Neural progenitor cell (in vitro differentiated cells): ENCODE measurements at regions not wholly inside any gene's neighbourhood (a gene's known extent, or its start where the extent isn't known, plus 50 kb on each side); places are given as distances from the start of the nearest gene placed in this dataset.

Experiments used
- DNase-seq: peaks from one replicate; pipeline ENCODE4 v3.0.0-alpha.2; 2016; ENCODE audit warnings: low spot score
- H2AFZ ChIP-seq: fragments of 200-600 bp; sonication (generic); replicated peaks from 2 replicates; pipeline ENCODE4 v1.6.1; 2016; ENCODE audit warnings: antibody characterized with exemption
- H3F3A ChIP-seq: fragments of 200-600 bp; sonication (generic); 2 replicates; pipeline ENCODE4 v1.6.1; 2016; ENCODE audit warnings: antibody characterized with exemption, low read depth
- H3K27ac ChIP-seq: fragments of 200-600 bp; sonication (generic); 2 replicates; pipeline ENCODE4 v1.5.1; 2016; ENCODE audit warnings: mild to moderate bottlenecking
- H3K27me3 ChIP-seq: fragments of 200-600 bp; sonication (generic); 2 replicates; pipeline ENCODE4 v1.6.1; 2016; ENCODE audit warnings: mild to moderate bottlenecking, moderate library complexity
- H3K36me3 ChIP-seq: fragments of 200-600 bp; sonication (generic); 2 replicates; pipeline ENCODE4 v1.5.1; 2016
- H3K4me1 ChIP-seq: fragments of 200-600 bp; sonication (generic); 2 replicates; pipeline ENCODE4 v1.6.1; 2016; ENCODE audit warnings: mixed run types
- H3K4me2 ChIP-seq: fragments of 200-600 bp; sonication (generic); 2 replicates; pipeline ENCODE4 v1.6.1; 2016
- H3K4me3 ChIP-seq: fragments of 200-600 bp; sonication (generic); 2 replicates; pipeline ENCODE4 v1.5.1; 2016
- H3K79me2 ChIP-seq: fragments of 200-600 bp; sonication (generic); 2 replicates; pipeline ENCODE4 v1.6.1; 2016; ENCODE audit warnings: low read depth
- H3K9ac ChIP-seq: fragments of 200-600 bp; sonication (generic); 2 replicates; pipeline ENCODE4 v1.6.1; 2016
- H3K9me3 ChIP-seq: fragments of 200-600 bp; sonication (generic); 2 replicates; pipeline ENCODE4 v1.5.1; 2016; ENCODE audit warnings: low read depth
- H4K20me1 ChIP-seq: fragments of 200-600 bp; sonication (generic); 2 replicates; pipeline ENCODE4 v1.6.1; 2016; ENCODE audit warnings: low read depth
- H3K27ac Mint-ChIP-seq: 3 replicates; pipeline ENCODE4 v1.8.0; 2021; ENCODE audit warnings: mixed read lengths
- H3K27me3 Mint-ChIP-seq: 2 replicates; pipeline ENCODE4 v1.8.0; 2022; ENCODE audit warnings: low read depth, mild to moderate bottlenecking, inconsistent platforms, moderate library complexity, mixed read lengths; ENCODE audit not compliant: insufficient read depth
- H3K36me3 Mint-ChIP-seq: 3 replicates; pipeline ENCODE4 v1.8.0; 2021; ENCODE audit warnings: mixed read lengths
- H3K4me1 Mint-ChIP-seq: 3 replicates; pipeline ENCODE4 v1.8.0; 2021; ENCODE audit warnings: mixed read lengths
- H3K4me3 Mint-ChIP-seq: 3 replicates; pipeline ENCODE4 v1.8.0; 2021; ENCODE audit warnings: mild to moderate bottlenecking, moderate library complexity, mixed read lengths
- H3K9me3 Mint-ChIP-seq: 3 replicates; pipeline ENCODE4 v1.8.0; 2020; ENCODE audit warnings: mixed read lengths
- EZH2 ChIP-seq: fragments of 200-600 bp; sonication (generic); IDR thresholded peaks from 2 replicates; pipeline ENCODE4 v1.6.1; 2017; ENCODE audit warnings: antibody characterized with exemption, mild to moderate bottlenecking, moderate library complexity
- EZH2phosphoT487 ChIP-seq: fragments of 200-600 bp; sonication (generic); IDR thresholded peaks from 2 replicates; pipeline ENCODE4 v1.6.1; 2017; ENCODE audit warnings: antibody characterized with exemption
- TF ChIP-seq, protein P1 (sequence below): fragments of 200-600 bp; sonication (generic); IDR thresholded peaks from 2 replicates; pipeline ENCODE4 v1.5.1; 2017; ENCODE audit warnings: antibody characterized with exemption, mild to moderate bottlenecking

DNA sequence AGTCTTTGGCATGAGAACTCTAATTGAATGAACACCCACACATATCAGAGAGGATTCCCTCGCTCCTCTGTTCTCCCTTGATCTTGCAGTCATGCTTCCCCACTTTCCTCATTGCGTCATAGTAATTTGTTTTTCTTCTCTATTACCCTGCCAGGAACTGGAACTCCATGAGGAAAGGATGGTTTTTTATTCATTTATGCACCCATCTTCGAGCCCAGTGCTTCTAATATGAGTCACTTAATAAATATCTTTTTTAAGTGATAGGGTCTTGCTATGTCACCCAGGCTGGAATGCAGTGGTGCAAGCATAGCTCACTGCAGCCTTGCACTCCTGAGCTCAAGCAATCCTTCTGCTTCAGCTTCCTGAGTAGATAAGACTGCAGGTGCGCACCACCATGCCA is 83.5 kb downstream of the OTUD1 start:
- TF ChIP-seq EZH2, result no peak
- TF ChIP-seq, protein P1, sequence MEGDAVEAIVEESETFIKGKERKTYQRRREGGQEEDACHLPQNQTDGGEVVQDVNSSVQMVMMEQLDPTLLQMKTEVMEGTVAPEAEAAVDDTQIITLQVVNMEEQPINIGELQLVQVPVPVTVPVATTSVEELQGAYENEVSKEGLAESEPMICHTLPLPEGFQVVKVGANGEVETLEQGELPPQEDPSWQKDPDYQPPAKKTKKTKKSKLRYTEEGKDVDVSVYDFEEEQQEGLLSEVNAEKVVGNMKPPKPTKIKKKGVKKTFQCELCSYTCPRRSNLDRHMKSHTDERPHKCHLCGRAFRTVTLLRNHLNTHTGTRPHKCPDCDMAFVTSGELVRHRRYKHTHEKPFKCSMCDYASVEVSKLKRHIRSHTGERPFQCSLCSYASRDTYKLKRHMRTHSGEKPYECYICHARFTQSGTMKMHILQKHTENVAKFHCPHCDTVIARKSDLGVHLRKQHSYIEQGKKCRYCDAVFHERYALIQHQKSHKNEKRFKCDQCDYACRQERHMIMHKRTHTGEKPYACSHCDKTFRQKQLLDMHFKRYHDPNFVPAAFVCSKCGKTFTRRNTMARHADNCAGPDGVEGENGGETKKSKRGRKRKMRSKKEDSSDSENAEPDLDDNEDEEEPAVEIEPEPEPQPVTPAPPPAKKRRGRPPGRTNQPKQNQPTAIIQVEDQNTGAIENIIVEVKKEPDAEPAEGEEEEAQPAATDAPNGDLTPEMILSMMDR, result no peak
- TF ChIP-seq EZH2phosphoT487, result no peak
- no peak overlapping the region for H2AFZ ChIP-seq
- Mint-ChIP-seq H3K27me3 (peaks cover 5% of the 10 kb centered on the region), H3K36me3 (no peaks in the 10 kb centered on the region), H3K4me1 (no peaks in the 10 kb centered on the region), H3K9me3 (no peaks in the 10 kb centered on the region), H3K27ac (no peak overlapping the region), H3K4me3 (no peak overlapping the region)
- H4K20me1 ChIP-seq, result no peaks in the 10 kb centered on the region
- H3K4me2 ChIP-seq, result no peak overlapping the region
- H3K36me3 ChIP-seq, result no peaks in the 10 kb centered on the region
- H3K79me2 ChIP-seq, result no peaks in the 10 kb centered on the region
- H3F3A ChIP-seq, result no peaks in the 10 kb centered on the region
- H3K9me3 ChIP-seq, result no peaks in the 10 kb centered on the region
- no peak for DNase-seq
- no peak overlapping the region for H3K4me3 ChIP-seq
- no peaks in the 10 kb centered on the region for H3K4me1 ChIP-seq
- H3K27me3 ChIP-seq, result peaks cover 4% of the 10 kb centered on the region
- H3K27ac ChIP-seq, result no peak overlapping the region
- H3K9ac ChIP-seq, result no peak overlapping the region

DNA sequence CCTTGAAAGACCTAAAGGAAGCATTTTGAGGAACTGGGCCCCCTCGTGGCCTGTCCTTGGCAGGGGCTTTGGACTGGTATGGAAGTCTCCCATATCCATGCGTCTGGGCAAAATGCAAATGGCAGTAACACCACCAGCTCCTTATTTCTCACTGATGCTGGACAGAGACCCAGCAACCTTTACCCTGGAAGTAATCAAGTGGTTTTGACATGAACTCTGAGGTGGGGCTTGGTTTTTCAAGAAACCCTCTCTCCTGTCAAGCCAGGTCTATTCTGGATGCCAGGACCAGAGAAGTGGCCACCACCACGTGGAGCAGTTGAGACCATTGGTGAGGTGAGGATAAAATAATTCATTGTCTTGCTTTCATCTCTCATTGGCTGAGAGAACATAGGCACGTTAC is 84.4 kb downstream of the OTUD1 start:
- no peaks in the 10 kb centered on the region for H3K36me3 Mint-ChIP-seq
- TF ChIP-seq EZH2 (no peak), EZH2phosphoT487 (no peak)
- TF ChIP-seq, protein P1, result peak; percentile 19
- no peaks in the 10 kb centered on the region for H3K79me2 ChIP-seq

DNA sequence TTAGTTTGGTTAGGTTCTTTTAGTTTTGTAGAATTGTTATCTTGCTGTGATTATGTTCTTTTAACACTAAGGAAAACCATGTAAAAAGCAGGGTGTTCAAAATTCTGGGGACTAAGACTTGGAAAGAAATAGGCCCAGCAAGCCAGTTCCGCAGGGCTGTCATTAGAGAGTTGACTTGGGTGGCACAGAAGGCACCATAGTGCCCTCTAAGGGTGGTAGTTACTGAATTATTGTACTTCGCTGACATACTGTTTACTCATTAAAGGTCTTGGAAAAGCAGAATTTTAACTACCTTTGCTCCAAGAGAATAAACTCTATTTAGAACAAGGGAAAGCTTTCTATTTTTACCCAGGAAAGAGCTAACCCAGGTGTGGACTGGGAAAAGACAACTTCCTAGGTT is 86.5 kb downstream of the OTUD1 start:
- Histone ChIP-seq H3K4me3 (no peak overlapping the region), H3K4me2 (no peak overlapping the region), H3K4me1 (no peaks in the 10 kb centered on the region), H3K79me2 (no peaks in the 10 kb centered on the region), H4K20me1 (no peaks in the 10 kb centered on the region), H3K36me3 (no peaks in the 10 kb centered on the region), H3F3A (no peaks in the 10 kb centered on the region), H3K27ac (no peak overlapping the region), H3K27me3 (peaks cover 2% of the 10 kb centered on the region), H3K9me3 (no peaks in the 10 kb centered on the region), H3K9ac (no peak overlapping the region), H2AFZ (no peak overlapping the region)
- Mint-ChIP-seq H3K4me1 (peaks cover 4% of the 10 kb centered on the region), H3K4me3 (no peak overlapping the region), H3K27me3 (peaks cover 2% of the 10 kb centered on the region), H3K27ac (no peak overlapping the region), H3K9me3 (no peaks in the 10 kb centered on the region), H3K36me3 (no peaks in the 10 kb centered on the region)
- DNase-seq, result no peak
- TF ChIP-seq EZH2phosphoT487 (no peak), EZH2 (no peak)
- TF ChIP-seq, protein P1, result peak; percentile 30

More for the DNA sequence above, 84.4 kb downstream of the OTUD1 start:
- H3K4me1 Mint-ChIP-seq, result no peaks in the 10 kb centered on the region
- Histone ChIP-seq H3K4me1 (no peaks in the 10 kb centered on the region), H4K20me1 (no peaks in the 10 kb centered on the region), H3K36me3 (no peaks in the 10 kb centered on the region), H3K9me3 (no peaks in the 10 kb centered on the region), H3K4me3 (no peak overlapping the region), H3K27ac (no peak overlapping the region), H2AFZ (no peak overlapping the region), H3K9ac (no peak overlapping the region), H3K4me2 (no peak overlapping the region), H3F3A (no peaks in the 10 kb centered on the region), H3K27me3 (peaks cover 4% of the 10 kb centered on the region)
- no peak overlapping the region for H3K4me3 Mint-ChIP-seq
- H3K9me3 Mint-ChIP-seq, result no peaks in the 10 kb centered on the region
- no peak overlapping the region for H3K27ac Mint-ChIP-seq
- peaks cover 5% of the 10 kb centered on the region for H3K27me3 Mint-ChIP-seq
- DNase-seq, result no peak

DNA sequence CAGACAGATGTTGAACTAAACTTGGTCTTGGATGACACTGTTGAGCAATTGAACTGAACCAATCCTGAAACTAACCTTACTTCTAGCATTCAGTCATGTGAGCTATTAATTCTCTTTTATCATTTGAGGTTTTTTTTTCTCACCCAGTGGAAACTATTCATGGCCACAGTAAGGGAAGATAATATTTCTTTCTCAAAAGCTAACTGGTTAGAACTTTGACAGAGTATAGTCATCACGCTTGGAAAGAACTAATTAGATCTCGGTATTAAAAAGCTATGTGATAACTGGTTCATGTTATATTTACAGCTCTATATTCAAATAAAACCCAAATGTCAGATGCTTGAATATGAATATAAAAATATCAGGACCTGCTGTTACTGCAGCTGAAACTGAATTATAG is 89.5 kb downstream of the OTUD1 start:
- H3K4me3 Mint-ChIP-seq, result no peak overlapping the region
- no peak for DNase-seq

More for the DNA sequence above, 89.5 kb downstream of the OTUD1 start:
- TF ChIP-seq EZH2 (no peak), EZH2phosphoT487 (no peak)
- TF ChIP-seq, protein P1, result no peak
- Histone ChIP-seq H3K4me1 (no peaks in the 10 kb centered on the region), H3K9ac (no peak overlapping the region), H3K36me3 (no peaks in the 10 kb centered on the region), H3K27me3 (no peaks in the 10 kb centered on the region), H3K4me2 (no peak overlapping the region), H4K20me1 (no peaks in the 10 kb centered on the region), H3K27ac (no peak overlapping the region), H3K9me3 (no peaks in the 10 kb centered on the region), H3F3A (no peaks in the 10 kb centered on the region), H3K79me2 (no peaks in the 10 kb centered on the region), H2AFZ (no peak overlapping the region), H3K4me3 (no peak overlapping the region)
- Mint-ChIP-seq H3K9me3 (no peaks in the 10 kb centered on the region), H3K36me3 (no peaks in the 10 kb centered on the region), H3K27ac (no peak overlapping the region), H3K27me3 (no peaks in the 10 kb centered on the region), H3K4me1 (peaks cover 4% of the 10 kb centered on the region)
